Trophoblast cell (in vitro differentiated cells and primary cell): ENCODE measurements at regions not wholly inside any gene's neighbourhood (a gene's known extent, or its start where the extent isn't known, plus 50 kb on each side); places are given as distances from the start of the nearest gene placed in this dataset.

ENCODE experiments used
- DNase-seq, 2 donors: peaks; one replicate each; pipeline ENCODE4 v3.0.0-alpha.2; 2016
- H2AFZ ChIP-seq: 2 replicates; pipeline ENCODE4 v1.6.1; 2013; ENCODE audit warnings: low read length, moderate library complexity, mild to moderate bottlenecking; ENCODE audit not compliant: insufficient read depth, poor library complexity
- H2AK5ac ChIP-seq: 2 replicates; pipeline ENCODE4 v1.6.1; 2013; ENCODE audit warnings: mild to moderate bottlenecking, low read length
- H2BK120ac ChIP-seq: 2 replicates; pipeline ENCODE4 v1.6.1; 2013; ENCODE audit warnings: low read length, mild to moderate bottlenecking, moderate library complexity; ENCODE audit not compliant: insufficient read depth, poor library complexity
- H2BK12ac ChIP-seq: 2 replicates; pipeline ENCODE4 v1.6.1; 2013; ENCODE audit warnings: mild to moderate bottlenecking, low read length, moderate library complexity
- H2BK5ac ChIP-seq: 2 replicates; pipeline ENCODE4 v1.6.1; 2013; ENCODE audit warnings: low read length, low read depth, moderate library complexity, mild to moderate bottlenecking; ENCODE audit not compliant: poor library complexity
- H3K14ac ChIP-seq: 2 replicates; pipeline ENCODE4 v1.6.1; 2013; ENCODE audit warnings: mild to moderate bottlenecking, low read length
- H3K18ac ChIP-seq: 2 replicates; pipeline ENCODE4 v1.6.1; 2013; ENCODE audit warnings: mild to moderate bottlenecking, low read length
- H3K23ac ChIP-seq: 2 replicates; pipeline ENCODE4 v1.6.1; 2013; ENCODE audit warnings: low read length
- H3K27ac ChIP-seq: 2 replicates; pipeline ENCODE4 v1.5.1; 2013; ENCODE audit warnings: low read depth, mild to moderate bottlenecking, inconsistent platforms, low read length, moderate library complexity
- H3K27me3 ChIP-seq: 2 replicates; pipeline ENCODE4 v1.6.1; 2013; ENCODE audit warnings: inconsistent platforms, mild to moderate bottlenecking, low read length, moderate library complexity; ENCODE audit not compliant: insufficient read depth
- H3K36me3 ChIP-seq, 2 experiments: 1 replicate in 1 of 2; 2 replicates in 1 of 2; pipeline ENCODE4 v1.6.1; 2013; ENCODE audit warnings: low read length in 2 of 2, mild to moderate bottlenecking in 2 of 2, moderate library complexity in 1 of 2; ENCODE audit not compliant: insufficient read depth in 2 of 2, control insufficient read depth in 1 of 2
- H3K4ac ChIP-seq: 2 replicates; pipeline ENCODE4 v1.6.1; 2013; ENCODE audit warnings: low read depth, mild to moderate bottlenecking, low read length, moderate library complexity
- H3K4me1 ChIP-seq, 2 experiments: 1 replicate in 1 of 2; 2 replicates in 1 of 2; pipeline ENCODE4 v1.6.1; 2013; ENCODE audit warnings: low read length in 2 of 2, mild to moderate bottlenecking in 2 of 2, moderate library complexity in 1 of 2; ENCODE audit not compliant: insufficient read depth in 2 of 2, control insufficient read depth in 1 of 2
- H3K4me2 ChIP-seq: 2 replicates; pipeline ENCODE4 v1.6.1; 2013; ENCODE audit warnings: inconsistent platforms, mild to moderate bottlenecking, low read length, moderate library complexity
- H3K4me3 ChIP-seq: 2 replicates; pipeline ENCODE4 v1.5.1; 2013; ENCODE audit warnings: mild to moderate bottlenecking, low read depth, low read length, inconsistent platforms
- H3K79me1 ChIP-seq: one replicate; pipeline ENCODE4 v1.6.1; 2013; ENCODE audit warnings: low read length
- H3K79me2 ChIP-seq: 2 replicates; pipeline ENCODE4 v1.6.1; 2013; ENCODE audit warnings: low read length, mild to moderate bottlenecking; ENCODE audit not compliant: control insufficient read depth, insufficient read depth, poor library complexity
- H3K9ac ChIP-seq: 2 replicates; pipeline ENCODE4 v1.6.1; 2013; ENCODE audit warnings: mild to moderate bottlenecking, low read length
- H3K9me3 ChIP-seq: 2 replicates; pipeline ENCODE4 v1.6.1; 2013; ENCODE audit warnings: low read depth, mild to moderate bottlenecking, control low read depth, inconsistent platforms, low read length; ENCODE audit not compliant: insufficient read depth
- H4K12ac ChIP-seq: 2 replicates; pipeline ENCODE4 v1.6.1; 2013; ENCODE audit warnings: low read depth, mild to moderate bottlenecking, low read length, moderate library complexity
- H4K8ac ChIP-seq: 2 replicates; pipeline ENCODE4 v1.6.1; 2013; ENCODE audit warnings: low read depth, mild to moderate bottlenecking, low read length, moderate library complexity
- H4K91ac ChIP-seq: one replicate; pipeline ENCODE4 v1.6.1; 2013; ENCODE audit warnings: low read depth, mild to moderate bottlenecking, low read length, moderate library complexity
- WGBS: extraction: QIAGEN DNeasy Blood & Tissue Kit; methylation state at CpG from one replicate; pipeline ENCODE4 v1.1.7; 2013; ENCODE audit warnings: missing lambda C conversion rate; ENCODE audit not compliant: insufficient read length, insufficient coverage; ENCODE audit errors: extremely low coverage; 5-methylcytosine and 5-hydroxymethylcytosine counted together

- no peaks in the 10 kb centered on the region for H3K79me2 ChIP-seq
- no peak overlapping the region for H3K4ac ChIP-seq
- no peaks in the 10 kb centered on the region for H3K4me1 ChIP-seq
- H4K12ac ChIP-seq: no peak overlapping the region
- no peak overlapping the region for H4K8ac ChIP-seq
- DNase-seq: no peak
- H3K14ac ChIP-seq: no peak overlapping the region
- no peaks in the 10 kb centered on the region for H3K27me3 ChIP-seq
- H2AFZ ChIP-seq: no peak overlapping the region
- no peak overlapping the region for H3K4me2 ChIP-seq
- no peak overlapping the region for H2BK5ac ChIP-seq
- no peaks in the 10 kb centered on the region for H3K36me3 ChIP-seq
- no peak overlapping the region for H4K91ac ChIP-seq
- no peak overlapping the region for H2BK12ac ChIP-seq
- no peak overlapping the region for H2BK120ac ChIP-seq
- no peak overlapping the region for H3K9ac ChIP-seq
- H3K79me1 ChIP-seq: no peaks in the 10 kb centered on the region
- WGBS: no CpG with 5 or more reads among the region's 1 CpG
- H3K4me3 ChIP-seq: no peak overlapping the region
- H3K23ac ChIP-seq: no peak overlapping the region
- H3K9me3 ChIP-seq: no peaks in the 10 kb centered on the region
- H2AK5ac ChIP-seq: no peak overlapping the region
- H3K27ac ChIP-seq: no peak overlapping the region
- H3K18ac ChIP-seq: no peak overlapping the region
These were observed 261.2 kb downstream of the C7orf25 start for GRCh38 chr7:42650701-42651100.

- no peak overlapping the region for H3K14ac ChIP-seq
- no peaks in the 10 kb centered on the region for H3K36me3 ChIP-seq
- no peak overlapping the region for H3K27ac ChIP-seq
- H3K79me1 ChIP-seq: no peaks in the 10 kb centered on the region
- H3K9ac ChIP-seq: no peak overlapping the region
- H4K8ac ChIP-seq: no peak overlapping the region
- no peaks in the 10 kb centered on the region for H3K9me3 ChIP-seq
- H3K4me1 ChIP-seq: no peaks in the 10 kb centered on the region
- no peak overlapping the region for H2BK5ac ChIP-seq
- no peak overlapping the region for H2AFZ ChIP-seq
- H3K4me2 ChIP-seq: no peak overlapping the region
- H2AK5ac ChIP-seq: no peak overlapping the region
- H3K79me2 ChIP-seq: no peaks in the 10 kb centered on the region
- H2BK120ac ChIP-seq: no peak overlapping the region
- H4K91ac ChIP-seq: no peak overlapping the region
- no peak overlapping the region for H3K18ac ChIP-seq
- no peak overlapping the region for H4K12ac ChIP-seq
- no peak overlapping the region for H3K23ac ChIP-seq
- no CpG with 5 or more reads among the region's 6 CpGs for WGBS
- no peak overlapping the region for H2BK12ac ChIP-seq
- H3K4ac ChIP-seq: no peak overlapping the region
- H3K27me3 ChIP-seq: no peaks in the 10 kb centered on the region
- no peak overlapping the region for H3K4me3 ChIP-seq
- DNase-seq: no peak
These were observed 261.7 kb downstream of the C7orf25 start for GRCh38 chr7:42650171-42650570.

- Histone ChIP-seq H3K18ac (no peak overlapping the region), H2AFZ (no peak overlapping the region)
These were observed 266.0 kb downstream of the C7orf25 start for GRCh38 chr7:42645906-42646305.

GRCh38 chr7:42642699-42643098, 269.2 kb downstream of the C7orf25 start:
- Histone ChIP-seq H3K4me3 (no peak overlapping the region), H3K4ac (no peak overlapping the region), H2AK5ac (no peak overlapping the region), H4K8ac (no peak overlapping the region), H2BK120ac (no peak overlapping the region), H3K79me2 (no peaks in the 10 kb centered on the region), H3K36me3 (no peaks in the 10 kb centered on the region), H3K23ac (no peak overlapping the region), H3K14ac (no peak overlapping the region), H2BK5ac (no peak overlapping the region), H4K91ac (no peak overlapping the region), H3K4me2 (no peak overlapping the region), H3K27ac (no peak overlapping the region), H3K79me1 (no peaks in the 10 kb centered on the region), H3K4me1 (no peaks in the 10 kb centered on the region), H3K27me3 (no peaks in the 10 kb centered on the region), H4K12ac (no peak overlapping the region), H3K9me3 (no peaks in the 10 kb centered on the region), H3K18ac (no peak overlapping the region), H2AFZ (no peak overlapping the region), H2BK12ac (no peak overlapping the region), H3K9ac (no peak overlapping the region)
- no peak for DNase-seq

More at GRCh38 chr7:42645906-42646305, 266.0 kb downstream of the C7orf25 start:
- no peak overlapping the region for H4K12ac ChIP-seq
- no peaks in the 10 kb centered on the region for H3K27me3 ChIP-seq
- WGBS: no CpG with 5 or more reads among the region's 3 CpGs
- no peak for DNase-seq
- H3K14ac ChIP-seq: no peak overlapping the region
- H3K4ac ChIP-seq: no peak overlapping the region
- H3K79me2 ChIP-seq: no peaks in the 10 kb centered on the region
- no peak overlapping the region for H2BK120ac ChIP-seq
- no peak overlapping the region for H3K9ac ChIP-seq
- H3K4me3 ChIP-seq: no peak overlapping the region
- no peak overlapping the region for H2BK12ac ChIP-seq
- no peak overlapping the region for H2AK5ac ChIP-seq
- H3K79me1 ChIP-seq: no peaks in the 10 kb centered on the region
- H4K91ac ChIP-seq: no peak overlapping the region
- H3K23ac ChIP-seq: no peak overlapping the region
- H3K27ac ChIP-seq: no peak overlapping the region
- H4K8ac ChIP-seq: no peak overlapping the region
- no peak overlapping the region for H3K4me2 ChIP-seq
- H3K9me3 ChIP-seq: no peaks in the 10 kb centered on the region
- H3K36me3 ChIP-seq: no peaks in the 10 kb centered on the region
- no peaks in the 10 kb centered on the region for H3K4me1 ChIP-seq
- H2BK5ac ChIP-seq: no peak overlapping the region
